ENCODE measurements at regions not wholly inside any gene's neighbourhood (a gene's known extent, or its start where the extent isn't known, plus 50 kb on each side); places are given as distances from the start of the nearest gene placed in this dataset.

GRCh38 chr5:6845856-6846255, 132.6 kb downstream of the TENT4A start:
- TF ChIP-seq CTCF (conservative IDR thresholded peaks at IDR 0.05; ENCODE audit: low read depth, low read length), result no peak
- TF ChIP-seq RAD21 (IDR thresholded peaks at IDR 0.05; ENCODE audit: low read length), result no peak
- TF ChIP-seq BHLHE40 (IDR thresholded peaks at IDR 0.05; ENCODE audit: low read depth, low read length), result no peak
- TF ChIP-seq POLR2A (IDR thresholded peaks at IDR 0.05; ENCODE audit: low read depth, low read length), result no peak
- no peak for TF ChIP-seq CEBPB (IDR thresholded peaks at IDR 0.05; ENCODE audit: low read depth, low read length)
- no peak for TF ChIP-seq RFX5 (IDR thresholded peaks at IDR 0.05; ENCODE audit: low read depth, low read length)
- TF ChIP-seq MAFK (IDR thresholded peaks at IDR 0.05; ENCODE audit: low read depth, low read length), result no peak
- TF ChIP-seq MAZ (IDR thresholded peaks at IDR 0.05; ENCODE audit: borderline replicate concordance, low read depth, low read length), result no peak
- no peak for TF ChIP-seq FOS (IDR thresholded peaks at IDR 0.05; ENCODE audit: low read depth, low read length)
- TF ChIP-seq CHD1 (IDR thresholded peaks at IDR 0.05; ENCODE audit: low read depth, low read length), result no peak
- no peak for TF ChIP-seq RCOR1 (IDR thresholded peaks at IDR 0.05; ENCODE audit: insufficient replicate concordance, low read length)

All from IMR-90 (cell line).